Thoracic aorta (tissue), 2 donors: ENCODE measurements at regions not wholly inside any gene's neighbourhood (a gene's known extent, or its start where the extent isn't known, plus 50 kb on each side); places are given as distances from the start of the nearest gene placed in this dataset.

ENCODE experiments used
- ATAC-seq: fragments of 150-250 bp; one replicate; pipeline ENCODE4 v1.8.0; 2017; ENCODE audit warnings: low read depth; ENCODE audit not compliant: insufficient number of reproducible peaks, low FRiP score
- DNase-seq: peaks from one replicate; pipeline ENCODE4 v3.0.0-alpha.2; 2020; ENCODE audit warnings: low spot score
- H3K27ac ChIP-seq, 2 donors: fragments of 200-600 bp; sonication (generic); 1 replicate in 1 of 2; 2 replicates in 1 of 2; pipeline ENCODE4 v1.5.1; 2016; ENCODE audit warnings: mild to moderate bottlenecking in 2 of 2, moderate library complexity in 2 of 2
- H3K27me3 ChIP-seq: fragments of 200-600 bp; sonication (generic); replicated peaks from 2 replicates; pipeline ENCODE4 v1.6.0; 2016; ENCODE audit warnings: mild to moderate bottlenecking; ENCODE audit not compliant: insufficient read depth
- H3K36me3 ChIP-seq: fragments of 200-600 bp; sonication (generic); one replicate; pipeline ENCODE4 v1.5.1; 2016
- H3K4me1 ChIP-seq, 2 donors: fragments of 200-600 bp; sonication (generic); 1 replicate in 1 of 2; 2 replicates in 1 of 2; pipeline versions ENCODE4 v1.5.1 to v1.6.0; 2016; ENCODE audit warnings: low read depth in 2 of 2, mild to moderate bottlenecking in 1 of 2; ENCODE audit not compliant: control insufficient read depth in 1 of 2
- H3K4me3 ChIP-seq: fragments of 200-600 bp; sonication (generic); 2 replicates; pipeline ENCODE4 v1.5.1; 2016; ENCODE audit warnings: mild to moderate bottlenecking
- H3K9me3 ChIP-seq: fragments of 200-600 bp; sonication (generic); 2 replicates; pipeline ENCODE4 v1.5.1; 2016
- TF ChIP-seq, protein P1 (sequence below): fragments of 200-600 bp; sonication (generic); IDR thresholded peaks from one replicate; pipeline ENCODE4 v1.5.1; 2019; ENCODE audit warnings: antibody characterized with exemption

DNA sequence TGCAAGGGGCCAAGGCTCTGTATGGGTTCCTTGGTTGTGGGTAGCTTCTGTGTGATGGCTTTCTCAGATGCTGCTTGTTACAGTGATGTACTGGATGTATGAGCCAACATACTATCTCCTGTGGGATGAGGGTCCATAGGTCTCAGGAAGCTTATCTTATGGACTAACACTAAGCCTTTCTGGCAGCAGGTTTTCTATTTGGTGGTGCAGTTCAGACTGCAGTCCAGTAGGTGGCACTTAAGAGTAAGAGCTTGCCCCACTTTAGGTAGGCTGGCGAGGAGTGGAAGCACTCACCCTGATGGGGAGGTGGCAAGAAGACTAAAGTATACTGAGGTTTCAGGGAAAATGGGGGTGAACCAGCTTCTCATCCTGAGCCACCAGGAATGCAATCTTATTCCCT, 306.7 kb upstream of the MAOA start:
- TF ChIP-seq, protein P1, sequence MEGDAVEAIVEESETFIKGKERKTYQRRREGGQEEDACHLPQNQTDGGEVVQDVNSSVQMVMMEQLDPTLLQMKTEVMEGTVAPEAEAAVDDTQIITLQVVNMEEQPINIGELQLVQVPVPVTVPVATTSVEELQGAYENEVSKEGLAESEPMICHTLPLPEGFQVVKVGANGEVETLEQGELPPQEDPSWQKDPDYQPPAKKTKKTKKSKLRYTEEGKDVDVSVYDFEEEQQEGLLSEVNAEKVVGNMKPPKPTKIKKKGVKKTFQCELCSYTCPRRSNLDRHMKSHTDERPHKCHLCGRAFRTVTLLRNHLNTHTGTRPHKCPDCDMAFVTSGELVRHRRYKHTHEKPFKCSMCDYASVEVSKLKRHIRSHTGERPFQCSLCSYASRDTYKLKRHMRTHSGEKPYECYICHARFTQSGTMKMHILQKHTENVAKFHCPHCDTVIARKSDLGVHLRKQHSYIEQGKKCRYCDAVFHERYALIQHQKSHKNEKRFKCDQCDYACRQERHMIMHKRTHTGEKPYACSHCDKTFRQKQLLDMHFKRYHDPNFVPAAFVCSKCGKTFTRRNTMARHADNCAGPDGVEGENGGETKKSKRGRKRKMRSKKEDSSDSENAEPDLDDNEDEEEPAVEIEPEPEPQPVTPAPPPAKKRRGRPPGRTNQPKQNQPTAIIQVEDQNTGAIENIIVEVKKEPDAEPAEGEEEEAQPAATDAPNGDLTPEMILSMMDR = no peak
- no peaks in the 10 kb centered on the region for H3K9me3 ChIP-seq
- H3K27me3 ChIP-seq = no peaks in the 10 kb centered on the region
- no peaks in the 10 kb centered on the region for H3K4me1 ChIP-seq
- H3K4me3 ChIP-seq = no peak overlapping the region
- H3K27ac ChIP-seq = no peak overlapping the region
- ATAC-seq (no peak), DNase-seq (no peak)
- H3K36me3 ChIP-seq = no peaks in the 10 kb centered on the region

DNA sequence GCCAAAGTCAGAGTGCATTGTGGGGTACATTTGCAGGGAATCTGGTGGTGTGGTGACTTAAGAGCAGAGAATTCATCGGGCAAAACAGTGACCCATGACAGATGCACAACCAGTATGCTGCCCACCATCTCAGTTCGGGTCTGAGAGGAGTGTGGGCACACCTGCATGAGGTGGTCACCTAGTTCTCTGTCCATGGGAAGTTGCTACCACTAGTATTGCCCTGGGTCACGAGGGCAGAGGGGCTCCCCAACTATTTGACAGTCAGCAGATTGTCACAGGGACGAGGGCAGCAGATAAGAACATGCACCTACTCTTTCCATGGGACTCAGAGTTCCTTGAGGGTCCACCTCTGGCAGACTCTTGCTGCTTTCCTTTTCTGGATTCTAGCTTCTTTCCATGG, 305.2 kb upstream of the MAOA start:
- ATAC-seq (no peak), DNase-seq (no peak)
- no peaks in the 10 kb centered on the region for H3K27me3 ChIP-seq
- H3K4me3 ChIP-seq = no peak overlapping the region
- no peak overlapping the region for H3K27ac ChIP-seq
- no peaks in the 10 kb centered on the region for H3K4me1 ChIP-seq
- no peaks in the 10 kb centered on the region for H3K36me3 ChIP-seq
- TF ChIP-seq, protein P1 = no peak
- H3K9me3 ChIP-seq = no peaks in the 10 kb centered on the region

DNA sequence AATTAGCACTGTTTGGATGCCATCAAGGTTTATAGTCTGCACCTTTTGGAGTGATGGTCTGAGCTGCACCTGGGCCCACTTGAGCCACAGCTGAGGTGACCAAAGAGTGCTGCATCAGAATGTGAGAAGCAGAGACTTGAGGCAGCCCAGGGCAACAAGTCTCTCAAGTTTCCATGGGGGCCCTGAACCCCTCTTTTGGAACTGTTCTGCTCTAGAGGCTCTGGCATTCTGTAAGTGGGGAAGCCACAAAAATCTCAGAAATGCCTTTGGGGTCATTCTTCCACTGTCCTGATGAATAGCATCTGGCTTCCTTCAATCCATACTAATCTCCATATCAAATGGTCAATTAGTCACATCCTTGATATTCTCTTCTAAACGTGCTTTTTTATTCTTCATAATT, 298.4 kb upstream of the MAOA start:
- DNase-seq (no peak), ATAC-seq (no peak)
- Histone ChIP-seq H3K27me3 (no peaks in the 10 kb centered on the region), H3K36me3 (no peaks in the 10 kb centered on the region), H3K4me3 (no peak overlapping the region), H3K27ac (no peak overlapping the region), H3K9me3 (no peaks in the 10 kb centered on the region), H3K4me1 (no peaks in the 10 kb centered on the region)
- TF ChIP-seq, protein P1 = no peak

DNA sequence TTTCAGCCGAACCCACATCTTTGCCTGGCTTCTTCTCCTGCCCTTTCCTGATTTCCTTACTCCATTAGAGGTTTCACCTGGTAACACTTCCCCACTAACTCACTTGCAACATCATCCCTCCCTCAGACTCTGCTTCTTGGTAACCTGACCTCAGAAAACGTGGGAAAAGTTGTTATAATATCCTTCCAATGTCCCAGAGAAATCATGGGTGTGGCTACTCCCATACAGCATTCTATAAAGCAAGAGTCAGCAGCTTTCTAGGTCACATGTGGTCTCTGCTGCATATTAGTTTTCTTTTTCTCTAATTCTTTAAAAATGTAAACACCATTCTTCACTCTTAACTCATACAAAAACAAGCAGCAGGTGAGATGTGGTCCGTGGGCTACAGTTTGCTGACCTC, 283.1 kb upstream of the MAOA start:
- Histone ChIP-seq H3K4me1 (no peaks in the 10 kb centered on the region), H3K9me3 (no peaks in the 10 kb centered on the region), H3K4me3 (no peak overlapping the region), H3K27me3 (no peaks in the 10 kb centered on the region), H3K36me3 (no peaks in the 10 kb centered on the region), H3K27ac (no peak overlapping the region)
- ATAC-seq (no peak), DNase-seq (no peak)
- TF ChIP-seq, protein P1 = no peak

DNA sequence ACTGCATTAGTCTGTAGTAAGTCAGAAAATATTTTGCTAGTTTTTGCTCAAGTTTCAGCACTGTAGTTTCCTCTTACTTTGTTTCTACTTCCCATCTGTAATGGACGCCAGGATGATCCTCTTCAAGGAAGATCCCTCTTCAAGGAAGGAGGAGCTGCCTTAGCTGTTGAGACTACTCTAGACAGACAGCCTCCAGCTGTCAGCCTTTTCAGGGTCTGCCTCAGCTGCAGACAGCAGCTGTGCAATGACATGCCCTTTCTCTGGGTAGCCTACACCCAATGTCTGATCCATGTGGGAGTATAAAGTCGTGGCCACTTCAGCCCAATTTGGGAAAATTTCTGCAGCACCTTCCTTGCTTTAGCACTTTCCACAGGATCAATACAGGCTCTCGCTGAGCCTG, 281.0 kb upstream of the MAOA start:
- Histone ChIP-seq H3K4me3 (no peak overlapping the region), H3K27me3 (no peaks in the 10 kb centered on the region), H3K4me1 (no peaks in the 10 kb centered on the region), H3K27ac (no peak overlapping the region), H3K9me3 (no peaks in the 10 kb centered on the region), H3K36me3 (no peaks in the 10 kb centered on the region)
- TF ChIP-seq, protein P1 = no peak
- ATAC-seq = no peak
- DNase-seq = no peak
